Left lung (tissue), 4 donors: ENCODE measurements at regions not wholly inside any gene's neighbourhood (a gene's known extent, or its start where the extent isn't known, plus 50 kb on each side); places are given as distances from the start of the nearest gene placed in this dataset.

Experiments used
- ATAC-seq: fragments of 200-7000 bp; cut with Tn5 transposase; one replicate; pipeline ENCODE4 v1.9.1; 2020; ENCODE audit warnings: moderate library complexity
- DNase-seq, 4 donors: peaks; one replicate each; pipeline ENCODE4 v3.0.0-alpha.2; 2013 to 2020
- H3K27ac ChIP-seq, 2 donors: fragments of 200-600 bp; sonication (generic) in 1 of 2; one replicate each; pipeline versions ENCODE4 v1.5.0 to v1.8.0; 2020 to 2021
- H3K27me3 ChIP-seq, 2 donors: fragments of 200-600 bp; sonication (generic) in 1 of 2; one replicate each; pipeline versions ENCODE4 v1.5.0 to v1.8.0; 2020 to 2021
- H3K36me3 ChIP-seq, 2 donors: fragments of 200-600 bp; sonication (generic) in 1 of 2; one replicate each; pipeline versions ENCODE4 v1.5.0 to v1.8.0; 2020 to 2021
- H3K4me1 ChIP-seq, 2 donors: fragments of 200-600 bp; one replicate each; pipeline ENCODE4 v1.8.0; 2021
- H3K4me3 ChIP-seq, 2 donors: fragments of 200-600 bp; sonication (generic) in 1 of 2; one replicate each; pipeline versions ENCODE4 v1.5.0 to v1.8.0; 2020 to 2021; ENCODE audit warnings: mild to moderate bottlenecking in 1 of 2
- H3K9me3 ChIP-seq, 2 donors: fragments of 200-600 bp; sonication (generic) in 1 of 2; one replicate each; pipeline versions ENCODE4 v1.5.0 to v1.8.0; 2020 to 2021
- CTCF ChIP-seq, 2 donors: fragments of 200-600 bp; sonication (generic) in 1 of 2; IDR thresholded peaks; one replicate each; pipeline versions ENCODE4 v1.5.0 to v1.8.0; 2021; ENCODE audit warnings: antibody characterized with exemption in 2 of 2
- intact Hi-C, 2 donors: fragments of 100-400 bp; cut with DNase I; formaldehyde crosslinking; loops; one replicate each; pipeline versions ENCODE4 v1.11.2 to v1.14.2; 2022
- donor health status: DM: no; HTN: yes; CAD: no.
- donor health status: DM: no; HTN: no; CAD: no.

- no peaks in the 10 kb centered on the region for H3K36me3 ChIP-seq
- no peaks in the 10 kb centered on the region for H3K27me3 ChIP-seq
- H3K4me3 ChIP-seq = peak overlapping the region; percentile 78 to 85
- H3K4me1 ChIP-seq = peaks cover 8 to 26% of the 10 kb centered on the region in 2 donors
- intact Hi-C loops = loop anchor here in 1 of 2 donors (10.0 kb wide), 1 partner anchor 61 kb away; the partner anchor contains the start of gene GSE1
- H3K27ac ChIP-seq = peak overlapping the region; percentile 88 to 98
- TF ChIP-seq CTCF (IDR thresholded peaks at IDR 0.05) = peak in 1 of 2 donors; percentile 17
- ATAC-seq = peak; percentile 50
- no peaks in the 10 kb centered on the region for H3K9me3 ChIP-seq
- DNase-seq = peak in 3 of 4 donors; percentile 68 to 93 (median 72)
These were observed 59.5 kb upstream of the GSE1 start for GRCh38 chr16:85553436-85554113.

- H3K27ac ChIP-seq = peak overlapping the region; percentile 88 to 98
- DNase-seq (peak in 3 of 4 donors; percentile 75 to 89 (median 80)), ATAC-seq (peak; percentile 57)
- TF ChIP-seq CTCF (IDR thresholded peaks at IDR 0.05) = no peak
- intact Hi-C loops = loop anchor here in 1 of 2 donors (10.0 kb wide), 1 partner anchor 60 kb away; the partner anchor contains the start of gene GSE1
- H3K4me1 ChIP-seq = peaks cover 10 to 33% of the 10 kb centered on the region in 2 donors
- H3K36me3 ChIP-seq = no peaks in the 10 kb centered on the region
- H3K4me3 ChIP-seq = peak overlapping the region; percentile 78 to 85
- H3K27me3 ChIP-seq = no peaks in the 10 kb centered on the region
- no peaks in the 10 kb centered on the region for H3K9me3 ChIP-seq
These were observed 58.8 kb upstream of the GSE1 start for GRCh38 chr16:85554114-85554888.

GRCh38 chr16:85554889-85555718, 58.0 kb upstream of the GSE1 start:
- peak; percentile 30 for ATAC-seq
- H3K27me3 ChIP-seq = no peaks in the 10 kb centered on the region
- peak overlapping the region; percentile 88 to 98 for H3K27ac ChIP-seq
- H3K36me3 ChIP-seq = no peaks in the 10 kb centered on the region
- H3K9me3 ChIP-seq = no peaks in the 10 kb centered on the region
- peak; percentile 70 to 92 (median 82) for DNase-seq
- H3K4me3 ChIP-seq = peak overlapping the region; percentile 78 to 85
- no peak for TF ChIP-seq CTCF (IDR thresholded peaks at IDR 0.05)
- intact Hi-C loops = loop anchor here in 1 of 2 donors (10.0 kb wide), 1 partner anchor 60 kb away; the partner anchor contains the start of gene GSE1
- peaks cover 10 to 41% of the 10 kb centered on the region in 2 donors for H3K4me1 ChIP-seq

- intact Hi-C loops = loop anchor here in 1 of 2 donors (10.0 kb wide), 1 partner anchor 59 kb away; the partner anchor contains the start of gene GSE1
- ATAC-seq = no peak
- DNase-seq = peak in 1 of 4 donors; percentile 83
- TF ChIP-seq CTCF (IDR thresholded peaks at IDR 0.05) = no peak
- no peaks in the 10 kb centered on the region for H3K9me3 ChIP-seq
- H3K4me3 ChIP-seq = peak overlapping the region; percentile 78 to 85
- H3K27me3 ChIP-seq = no peaks in the 10 kb centered on the region
- no peaks in the 10 kb centered on the region for H3K36me3 ChIP-seq
- peaks cover 10 to 49% of the 10 kb centered on the region in 2 donors for H3K4me1 ChIP-seq
- peak overlapping the region; percentile 88 to 98 for H3K27ac ChIP-seq
These were observed 57.2 kb upstream of the GSE1 start for GRCh38 chr16:85555719-85556455.
